Astrocyte of the spinal cord (primary cell): ENCODE measurements at regions not wholly inside any gene's neighbourhood (a gene's known extent, or its start where the extent isn't known, plus 50 kb on each side); places are given as distances from the start of the nearest gene placed in this dataset.

Experiments used
- DNase-seq: peaks from one replicate; pipeline ENCODE4 v3.0.0; 2011; ENCODE audit warnings: low read depth, low spot score
- H3K4me3 ChIP-seq: 2 replicates; pipeline ENCODE4 v1.5.1; 2011; ENCODE audit warnings: low read depth, mild to moderate bottlenecking, low read length, moderate library complexity
- in situ Hi-C: cut with HindIII; loops from 2 replicates; pipeline ENCODE4 v1.10.0; 2017; ENCODE audit warnings: low sequenced_read_pairs
- TF ChIP-seq, protein P1 (sequence below): IDR thresholded peaks from 2 replicates; pipeline ENCODE4 v1.5.1; 2012; ENCODE audit warnings: low read depth, mild to moderate bottlenecking, low read length, inconsistent platforms

DNA sequence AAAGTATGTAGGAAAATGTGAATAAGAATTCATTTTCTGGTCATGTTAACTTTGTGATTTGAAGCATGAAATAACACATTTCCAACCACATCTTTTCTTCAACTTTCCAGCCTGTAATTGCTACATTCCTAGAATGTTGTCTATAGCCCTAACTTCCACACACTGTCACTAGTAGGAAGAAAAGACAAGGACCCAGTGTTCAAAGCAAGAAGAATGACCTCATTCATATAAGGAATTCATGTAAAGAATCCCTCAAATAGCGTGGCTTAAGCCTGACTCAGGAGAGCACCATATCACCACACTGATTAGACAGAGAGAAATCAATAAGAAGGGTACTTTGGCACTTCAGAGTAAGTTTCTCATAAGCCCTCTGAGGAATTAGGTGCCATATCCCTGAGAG is 318.7 kb upstream of the CHRM2 start:
- H3K4me3 ChIP-seq, result no peak overlapping the region
- DNase-seq, result no peak
- TF ChIP-seq, protein P1, sequence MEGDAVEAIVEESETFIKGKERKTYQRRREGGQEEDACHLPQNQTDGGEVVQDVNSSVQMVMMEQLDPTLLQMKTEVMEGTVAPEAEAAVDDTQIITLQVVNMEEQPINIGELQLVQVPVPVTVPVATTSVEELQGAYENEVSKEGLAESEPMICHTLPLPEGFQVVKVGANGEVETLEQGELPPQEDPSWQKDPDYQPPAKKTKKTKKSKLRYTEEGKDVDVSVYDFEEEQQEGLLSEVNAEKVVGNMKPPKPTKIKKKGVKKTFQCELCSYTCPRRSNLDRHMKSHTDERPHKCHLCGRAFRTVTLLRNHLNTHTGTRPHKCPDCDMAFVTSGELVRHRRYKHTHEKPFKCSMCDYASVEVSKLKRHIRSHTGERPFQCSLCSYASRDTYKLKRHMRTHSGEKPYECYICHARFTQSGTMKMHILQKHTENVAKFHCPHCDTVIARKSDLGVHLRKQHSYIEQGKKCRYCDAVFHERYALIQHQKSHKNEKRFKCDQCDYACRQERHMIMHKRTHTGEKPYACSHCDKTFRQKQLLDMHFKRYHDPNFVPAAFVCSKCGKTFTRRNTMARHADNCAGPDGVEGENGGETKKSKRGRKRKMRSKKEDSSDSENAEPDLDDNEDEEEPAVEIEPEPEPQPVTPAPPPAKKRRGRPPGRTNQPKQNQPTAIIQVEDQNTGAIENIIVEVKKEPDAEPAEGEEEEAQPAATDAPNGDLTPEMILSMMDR, result no peak
- in situ Hi-C loops, result no loop called here

DNA sequence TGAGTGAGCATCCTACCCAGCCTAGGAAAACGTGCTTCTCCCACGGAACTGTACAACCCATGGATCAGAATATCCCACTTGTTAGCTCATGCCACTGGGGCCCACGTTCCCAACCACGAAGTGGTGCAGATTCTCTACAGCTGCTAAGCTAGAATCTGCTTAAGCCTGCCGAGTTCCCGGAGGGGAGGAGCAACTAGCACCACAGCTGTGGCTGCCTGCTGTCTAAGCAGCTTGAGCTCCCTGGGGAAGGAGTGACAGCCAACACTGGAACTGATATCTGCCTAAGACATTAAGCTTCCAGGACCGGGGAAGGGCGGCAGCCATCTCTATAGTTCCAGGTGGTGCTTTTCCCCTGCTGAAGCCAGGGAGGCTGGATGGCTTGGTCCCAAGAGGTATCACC is 334.7 kb upstream of the CHRM2 start:
- TF ChIP-seq, protein P1, result no peak
- no peak overlapping the region for H3K4me3 ChIP-seq
- in situ Hi-C loops, result no loop called here
- no peak for DNase-seq

DNA sequence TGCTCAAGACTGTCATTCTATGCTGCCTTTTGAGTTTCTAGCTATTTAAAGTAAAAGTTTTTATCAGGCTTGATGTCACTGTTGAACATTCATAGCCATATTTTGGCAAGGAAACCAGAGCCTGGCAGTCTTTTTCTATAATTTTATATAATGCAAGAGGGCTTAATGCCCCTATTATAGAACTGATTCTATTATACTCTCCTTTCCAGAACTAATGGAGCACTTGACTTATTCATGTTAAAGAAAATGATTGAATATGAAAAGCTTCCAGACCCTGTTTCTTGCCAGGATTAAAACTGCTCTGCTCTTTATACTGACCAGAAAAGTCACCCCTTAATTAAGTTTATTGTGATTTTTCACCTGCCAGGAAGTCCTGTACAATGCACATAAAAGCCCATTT is 337.6 kb upstream of the CHRM2 start:
- no peak overlapping the region for H3K4me3 ChIP-seq
- DNase-seq, result no peak
- TF ChIP-seq, protein P1, result no peak
- in situ Hi-C loops, result no loop called here

DNA sequence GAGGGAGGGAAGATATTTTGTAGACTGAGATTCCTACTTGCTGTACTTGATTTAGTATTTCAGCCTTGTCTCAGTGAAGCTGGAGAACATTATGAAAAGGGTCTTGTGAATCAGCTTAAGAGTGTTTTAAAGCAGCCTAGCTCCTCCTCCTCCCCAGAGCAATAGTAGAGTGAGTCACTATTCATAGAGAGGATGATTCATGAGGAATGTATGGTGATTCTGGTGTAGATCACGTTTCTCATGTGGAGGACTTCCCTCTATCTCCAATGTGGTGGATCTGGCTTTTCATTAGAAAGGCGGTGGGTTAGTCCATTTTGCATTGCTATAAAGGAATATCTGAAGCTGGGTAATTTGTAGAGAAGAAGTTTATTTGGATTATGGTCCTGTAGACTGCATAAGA is 340.1 kb upstream of the CHRM2 start:
- in situ Hi-C loops, result no loop called here
- TF ChIP-seq, protein P1, result no peak
- peak; percentile 87 for DNase-seq

DNA sequence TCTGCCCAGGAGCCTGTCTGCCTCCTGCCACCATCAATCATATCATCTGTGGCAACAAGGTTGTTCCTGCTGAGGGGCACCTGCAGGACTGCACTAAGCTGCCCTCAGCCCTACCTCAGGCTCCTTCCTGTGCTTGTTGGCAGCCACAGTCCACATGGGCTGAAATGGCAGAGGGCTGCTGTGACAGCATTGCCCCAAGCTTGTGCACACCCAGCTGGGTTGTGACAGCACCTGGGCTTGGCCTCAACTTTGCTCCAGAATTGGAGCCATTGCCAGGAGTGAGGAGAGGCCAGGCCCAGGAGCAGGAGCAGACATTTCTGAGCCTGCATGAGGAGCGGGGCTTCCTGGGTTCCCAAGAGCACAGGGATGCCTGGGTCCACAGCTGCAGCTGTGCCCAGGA is 340.9 kb upstream of the CHRM2 start:
- in situ Hi-C loops, result no loop called here
- DNase-seq, result no peak
- TF ChIP-seq, protein P1, result no peak
- no peak overlapping the region for H3K4me3 ChIP-seq

More for the DNA sequence above, 340.1 kb upstream of the CHRM2 start:
- no peak overlapping the region for H3K4me3 ChIP-seq

DNA sequence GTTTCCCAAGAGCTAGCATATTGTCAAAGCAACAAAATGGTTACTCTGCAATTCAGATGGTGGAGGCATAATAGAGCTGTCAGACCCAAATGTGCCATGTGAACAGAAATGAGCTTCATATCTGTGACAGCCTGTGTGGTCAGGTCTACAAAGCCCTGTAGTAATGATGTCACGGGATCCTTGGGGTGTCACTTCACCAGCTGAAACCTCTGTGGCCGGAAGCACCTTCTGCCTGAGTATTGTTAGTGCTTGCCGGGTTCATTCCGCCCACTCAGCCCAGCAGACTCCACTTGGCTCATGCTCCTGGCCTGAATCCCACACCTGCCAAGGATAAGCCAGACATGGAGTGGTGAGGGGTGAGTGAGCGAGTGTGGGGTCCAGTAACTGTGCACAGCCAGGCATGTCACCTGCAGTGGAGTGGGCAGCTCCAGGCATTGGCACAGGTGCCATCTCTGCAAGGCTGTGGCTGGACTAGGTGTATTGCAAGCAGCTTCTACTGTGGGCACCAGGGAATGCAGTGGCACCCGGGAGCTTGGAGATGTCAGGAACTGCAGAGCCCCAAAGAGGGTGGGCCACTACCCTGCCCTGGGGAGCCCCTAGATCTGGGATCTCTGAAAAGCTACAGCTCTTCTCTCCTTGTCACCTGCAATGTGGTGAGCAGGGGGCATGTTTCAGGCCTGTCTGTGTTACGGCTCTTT is 341.9 kb upstream of the CHRM2 start:
- in situ Hi-C loops, result no loop called here
- TF ChIP-seq, protein P1, result no peak
- no peak for DNase-seq

More for the DNA sequence above, 341.9 kb upstream of the CHRM2 start:
- no peak overlapping the region for H3K4me3 ChIP-seq
